Endometrium (tissue), 2 donors: ENCODE measurements at regions not wholly inside any gene's neighbourhood (a gene's known extent, or its start where the extent isn't known, plus 50 kb on each side); places are given as distances from the start of the nearest gene placed in this dataset.
"Not testable (repeated sequence)": the region's sequence is repeated elsewhere in the genome, so short reads cannot be mapped to it uniquely, and the experiment has no call there.

Experiments used
- FAIRE-seq: peaks from 2 replicates; lab custom pipeline; 2012; peaks lifted over from hg19 to GRCh38; lab: Jason Lieb, UNC
- donor health status: control.
- donor health status: control.

DNA sequence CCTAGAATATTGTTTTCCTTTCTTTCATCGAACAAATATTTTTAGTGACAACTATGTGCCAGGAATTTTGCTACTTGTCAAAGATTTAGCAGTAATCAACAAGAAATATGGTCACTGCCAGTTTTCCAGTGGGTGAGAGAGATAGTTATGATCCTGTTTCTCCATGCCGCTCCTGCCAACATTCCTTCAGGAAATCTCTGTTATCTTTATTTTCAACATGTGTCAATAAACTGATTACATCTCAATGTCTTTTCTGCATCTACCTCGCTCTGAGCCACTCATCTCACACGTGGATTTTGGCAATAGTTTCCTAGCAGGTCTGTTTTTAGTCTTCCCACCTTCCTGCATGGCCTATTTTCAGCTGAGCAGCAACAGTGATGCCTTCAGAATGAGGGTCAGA lies 650.0 kb upstream of the STXBP6 start:
- no peak for FAIRE-seq

DNA sequence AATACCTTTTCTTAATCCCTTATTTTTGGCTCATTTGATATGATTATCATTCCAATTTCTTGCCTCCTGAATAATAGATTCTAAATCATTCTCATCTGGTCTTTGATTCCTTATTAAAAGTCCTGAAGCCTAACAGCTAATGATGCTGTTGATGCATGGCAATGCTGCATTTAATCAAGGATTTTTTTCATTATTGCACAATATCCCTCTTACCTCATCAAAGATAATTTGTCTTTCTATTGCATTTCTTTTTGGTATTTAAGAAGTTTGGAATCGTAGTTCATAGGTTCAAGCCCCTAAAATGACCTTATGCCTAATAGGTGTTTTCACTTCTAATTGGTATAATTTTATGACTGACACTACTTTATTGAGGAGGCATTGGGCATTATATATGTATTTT lies 648.2 kb upstream of the STXBP6 start:
- no peak for FAIRE-seq

DNA sequence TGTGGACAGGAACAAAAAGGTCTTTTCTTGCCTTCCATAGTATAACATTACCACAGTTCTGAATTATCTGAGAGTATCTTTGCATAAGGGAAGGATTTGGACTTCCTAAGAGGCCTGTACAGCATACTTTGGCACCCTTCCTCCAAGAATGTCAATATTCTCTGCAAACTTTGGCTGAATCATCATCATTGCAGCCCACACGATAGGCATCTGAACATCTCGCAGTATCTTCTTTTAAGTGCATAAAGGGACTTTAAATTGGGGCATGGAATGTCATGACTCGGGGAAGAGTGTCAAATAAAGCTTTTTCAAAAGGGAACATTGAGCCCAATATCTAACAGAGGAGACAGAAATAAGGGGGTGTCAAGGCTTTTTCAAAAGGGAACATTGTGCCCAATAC lies 646.2 kb upstream of the STXBP6 start:
- FAIRE-seq = no peak

DNA sequence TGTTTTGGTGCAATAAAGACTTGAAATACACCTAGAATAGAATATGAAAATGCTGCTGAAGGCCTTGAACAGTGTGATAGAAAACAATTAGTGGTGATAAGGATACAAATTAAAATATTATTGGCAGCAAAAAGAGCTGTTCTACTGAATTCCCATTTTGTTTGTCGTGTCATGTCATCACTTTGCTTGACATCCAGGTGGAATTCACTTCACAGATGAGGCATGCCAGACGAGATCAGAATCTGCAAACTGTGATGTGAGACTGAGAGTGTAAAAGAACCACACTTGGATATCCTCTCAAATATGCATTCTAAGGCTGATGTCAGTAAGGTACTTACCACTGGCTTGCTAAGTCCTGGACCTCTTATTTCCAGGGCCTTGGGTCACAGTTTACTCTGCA lies 635.1 kb upstream of the STXBP6 start:
- FAIRE-seq = no peak

DNA sequence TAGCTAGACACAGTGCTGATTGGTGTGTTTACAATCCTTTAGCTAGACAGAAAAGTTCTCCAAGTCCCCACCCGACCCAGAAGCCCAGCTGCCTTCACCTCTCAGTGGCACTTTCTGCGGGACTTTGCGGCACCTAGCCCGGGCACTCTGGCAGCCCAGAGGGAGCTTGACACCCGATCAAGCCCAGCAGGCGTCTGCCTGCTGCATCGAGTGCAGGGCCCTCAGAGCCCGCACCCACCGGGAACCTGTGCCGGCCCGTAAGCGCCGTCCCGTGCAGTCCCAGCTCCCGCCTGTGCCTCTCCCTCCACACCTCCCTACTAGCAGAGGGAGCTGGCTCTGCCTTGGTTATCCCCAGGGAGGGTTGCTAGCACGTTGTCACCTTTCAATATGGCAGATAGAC lies 631.0 kb upstream of the STXBP6 start:
- no peak for FAIRE-seq

DNA sequence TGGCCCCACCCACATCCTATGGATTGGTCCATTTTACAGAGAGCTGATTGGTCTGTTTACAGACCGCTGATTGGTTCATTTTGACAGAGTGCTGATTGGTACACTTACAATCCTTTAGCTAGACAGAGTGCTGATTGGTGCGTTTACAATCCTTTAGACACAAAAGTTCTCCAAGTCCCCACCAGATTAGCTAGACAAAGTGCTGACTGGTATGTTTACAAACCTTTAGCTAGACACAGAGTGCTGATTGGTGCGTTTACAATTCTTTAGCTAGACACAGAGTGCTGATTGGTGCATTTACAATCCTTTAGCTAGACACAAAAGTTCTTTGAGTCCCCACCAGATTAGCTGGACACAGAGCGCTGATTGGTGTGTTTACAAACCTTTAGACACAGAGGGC lies 630.6 kb upstream of the STXBP6 start:
- not testable (repeated sequence) for FAIRE-seq

DNA sequence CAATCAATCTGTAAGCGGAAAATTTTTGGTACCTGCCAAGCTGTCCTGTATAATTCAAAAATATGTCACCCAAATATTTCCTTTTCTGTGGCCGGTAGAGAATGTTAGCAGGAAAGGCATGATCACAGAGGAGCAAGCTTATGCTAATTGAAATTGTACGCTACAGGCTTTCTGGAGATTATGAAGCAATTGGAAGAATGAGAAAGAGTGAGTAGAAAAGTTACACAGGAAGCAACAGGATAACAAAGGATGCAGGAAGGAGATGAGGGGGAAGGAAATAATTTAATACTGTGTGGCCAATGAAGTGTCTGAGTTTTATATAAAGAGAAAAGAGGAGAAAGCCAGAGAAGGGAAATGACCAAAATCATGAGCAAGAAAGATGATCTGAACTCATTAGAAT lies 627.2 kb upstream of the STXBP6 start:
- FAIRE-seq = no peak

DNA sequence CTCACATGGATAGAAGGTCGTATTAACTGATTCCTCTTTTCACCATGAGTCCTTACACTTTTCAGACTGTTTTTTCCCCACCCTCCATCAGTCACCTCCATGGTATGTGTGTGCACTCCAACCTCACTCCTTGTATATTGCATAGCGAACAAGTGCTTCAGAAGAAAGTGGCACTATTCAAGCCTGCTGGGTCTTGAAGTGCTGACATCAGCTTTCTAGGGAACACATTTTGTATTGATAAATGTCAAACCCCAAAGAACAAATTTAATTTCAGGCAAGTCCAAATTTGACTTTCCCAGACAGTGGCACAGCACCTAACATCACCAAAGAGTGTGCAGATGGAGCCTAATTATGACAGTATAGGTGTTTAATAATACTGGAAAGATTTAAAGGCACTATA lies 617.4 kb upstream of the STXBP6 start:
- no peak for FAIRE-seq

DNA sequence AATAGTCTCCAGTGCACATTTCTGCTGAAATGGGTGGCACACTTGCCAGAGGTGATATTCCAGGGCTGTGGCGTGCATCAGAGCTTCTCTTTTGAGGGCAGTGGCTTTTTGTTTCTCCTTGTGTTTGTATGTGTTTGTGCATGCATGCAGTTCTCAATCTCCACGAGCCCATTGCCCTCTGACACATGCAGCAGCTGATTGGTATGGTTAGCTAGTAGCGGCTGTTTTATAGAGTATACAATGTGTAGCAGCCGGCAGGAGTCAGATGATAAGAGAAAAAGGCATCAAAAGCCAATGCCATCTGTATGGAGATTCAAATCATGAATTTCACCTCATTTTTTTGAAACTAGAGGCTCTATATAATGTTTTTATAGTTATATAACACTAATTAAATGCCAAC lies 616.9 kb upstream of the STXBP6 start:
- FAIRE-seq = no peak

DNA sequence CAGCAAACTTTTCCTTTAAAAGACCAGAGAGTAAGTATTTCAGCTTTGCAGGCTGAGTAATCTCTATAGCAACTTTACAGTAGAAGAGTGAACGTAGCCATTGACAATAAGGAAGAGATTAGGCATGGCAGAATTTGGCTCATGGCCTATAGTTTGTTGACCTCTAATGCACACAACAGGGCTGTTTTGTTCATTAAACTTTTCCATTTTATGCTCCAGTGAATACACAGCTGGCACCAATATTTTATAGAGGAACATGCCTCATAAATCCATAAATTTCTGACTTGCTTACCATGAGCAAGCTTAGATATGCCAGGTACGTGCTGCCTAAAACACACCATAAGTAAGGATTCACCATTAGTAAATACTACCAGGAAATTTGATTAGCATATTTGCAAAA lies 609.0 kb upstream of the STXBP6 start:
- no peak for FAIRE-seq

DNA sequence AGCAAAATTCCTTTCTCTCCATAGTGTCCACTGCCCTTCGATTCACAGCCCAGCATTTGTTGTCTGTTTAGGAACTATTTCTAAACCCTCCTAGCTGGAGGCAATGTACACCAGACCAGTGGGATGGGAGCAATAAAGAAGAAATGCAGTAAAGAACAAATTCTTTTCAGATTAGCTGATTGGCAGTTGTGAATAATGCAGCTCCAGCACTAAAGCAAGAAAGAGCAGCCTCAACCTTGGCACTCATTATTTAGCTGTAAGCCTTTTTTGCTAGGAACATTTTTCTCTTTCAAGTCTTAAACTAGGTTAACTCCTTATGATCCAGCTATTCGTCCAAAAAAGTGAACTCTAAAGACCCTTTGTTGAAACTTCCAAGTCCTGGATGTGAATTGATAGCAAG lies 580.5 kb upstream of the STXBP6 start:
- FAIRE-seq = no peak

DNA sequence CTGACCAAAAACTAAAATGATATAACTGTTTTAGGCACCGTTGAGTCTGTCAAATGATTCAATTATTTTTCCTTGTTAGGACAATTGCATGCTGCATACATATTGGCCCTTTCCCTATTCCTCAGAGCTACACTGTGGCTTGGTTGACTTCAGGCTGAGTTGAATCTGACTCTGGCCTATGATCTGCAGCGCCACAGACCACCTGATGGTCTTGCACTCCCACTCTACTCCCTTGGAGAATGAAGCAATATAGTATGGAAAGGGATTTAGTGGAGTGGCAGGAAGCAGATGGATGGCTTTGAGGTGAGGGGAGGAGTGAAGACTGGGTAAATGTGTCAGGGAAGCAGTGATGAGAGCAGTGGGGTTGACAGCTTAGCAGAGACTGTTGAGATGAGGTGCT lies 579.0 kb upstream of the STXBP6 start:
- no peak for FAIRE-seq

DNA sequence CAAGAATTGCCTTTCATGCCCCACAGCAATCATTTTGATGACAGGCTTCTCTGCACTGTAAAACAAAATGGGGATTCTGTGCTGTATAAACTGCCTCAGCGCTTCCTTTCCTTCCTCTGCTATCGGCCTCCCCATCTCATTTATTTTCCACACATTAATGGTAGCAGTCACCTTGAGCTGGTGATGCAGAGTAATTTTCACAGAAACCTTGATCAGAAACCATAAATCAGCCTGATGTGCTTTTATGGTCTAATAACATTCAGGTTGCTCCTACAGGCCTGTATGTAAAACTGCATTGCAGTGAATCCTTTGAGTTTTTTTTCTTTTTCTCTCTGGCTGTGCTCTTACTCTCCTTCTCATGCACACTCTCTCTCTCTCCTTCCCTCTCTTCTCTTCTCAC lies 578.4 kb upstream of the STXBP6 start:
- no peak for FAIRE-seq

DNA sequence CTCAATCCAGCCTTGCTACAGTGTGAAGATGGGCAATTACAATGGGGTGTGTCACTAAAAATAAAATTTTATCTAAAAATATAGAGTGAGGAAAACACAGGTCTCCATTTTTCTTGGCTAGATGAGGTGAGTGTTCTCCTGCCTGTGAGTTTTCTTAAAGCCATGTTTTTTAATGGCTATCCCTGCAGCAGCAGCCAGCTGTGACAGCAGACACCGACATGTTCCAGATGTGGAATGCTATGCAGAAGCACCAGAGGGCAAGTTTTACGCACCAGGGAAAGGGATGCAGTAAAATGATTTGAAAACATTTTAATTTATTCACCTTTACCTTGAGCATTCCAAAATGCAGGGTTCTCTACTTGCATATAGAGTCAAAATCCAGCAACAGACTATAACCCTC lies 577.0 kb upstream of the STXBP6 start:
- FAIRE-seq = no peak

DNA sequence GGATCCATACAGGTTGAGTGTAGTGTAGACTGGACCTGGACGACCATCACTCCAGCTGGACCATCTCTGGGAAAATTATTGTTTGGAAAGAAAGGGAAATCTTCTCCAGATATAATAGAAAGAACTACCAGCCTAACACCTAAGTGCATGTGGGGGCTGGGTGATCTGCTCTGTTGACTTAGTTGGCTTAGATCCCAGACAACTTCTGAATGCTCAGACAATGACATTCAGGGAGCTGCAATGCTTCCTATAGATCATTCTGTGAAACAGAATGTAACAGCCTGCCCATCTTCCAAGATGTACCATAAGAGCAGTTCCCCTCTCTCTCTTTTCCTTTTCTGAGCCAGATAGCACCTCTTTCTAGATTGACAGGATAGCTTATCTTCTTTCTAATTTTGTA lies 572.8 kb upstream of the STXBP6 start:
- no peak for FAIRE-seq

DNA sequence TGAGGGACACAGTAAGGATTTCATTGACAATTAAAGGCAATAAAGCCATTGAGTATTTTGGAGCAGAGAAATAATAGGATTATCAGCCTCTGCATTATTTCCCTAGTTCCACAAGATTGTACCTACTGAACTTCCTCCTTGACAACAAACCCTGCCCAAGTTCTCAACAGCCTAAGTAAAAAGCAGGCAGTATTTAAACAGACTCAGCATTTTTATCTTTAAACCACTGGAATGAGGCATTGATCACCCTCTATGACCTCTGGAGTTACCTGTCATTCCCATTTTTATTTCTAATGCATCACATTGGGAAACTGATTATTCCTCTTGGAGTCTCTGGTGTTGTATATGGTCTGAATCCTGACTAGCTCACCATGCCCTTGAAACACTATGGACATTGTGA lies 570.6 kb upstream of the STXBP6 start:
- no peak for FAIRE-seq

DNA sequence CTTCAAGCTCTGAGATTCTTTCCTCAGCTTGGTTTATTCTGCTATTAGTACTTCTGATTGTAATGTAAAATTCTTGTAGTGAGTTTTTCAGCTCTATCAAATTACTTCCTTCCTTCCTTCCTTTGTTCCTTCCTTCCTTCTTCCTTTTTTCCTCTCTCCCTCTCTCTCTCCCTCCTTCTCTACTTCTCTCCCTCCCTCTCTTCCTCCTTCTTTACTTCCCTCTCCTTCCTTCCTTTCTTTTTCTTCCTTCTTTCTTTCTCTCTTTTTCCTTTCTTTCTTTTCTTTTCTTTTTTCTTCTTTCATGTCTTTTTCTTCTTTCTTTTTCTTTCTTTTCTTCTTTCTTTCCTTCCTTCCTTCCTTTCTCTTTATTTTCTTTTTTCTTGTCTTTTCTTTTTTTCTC lies 565.2 kb upstream of the STXBP6 start:
- no peak for FAIRE-seq

DNA sequence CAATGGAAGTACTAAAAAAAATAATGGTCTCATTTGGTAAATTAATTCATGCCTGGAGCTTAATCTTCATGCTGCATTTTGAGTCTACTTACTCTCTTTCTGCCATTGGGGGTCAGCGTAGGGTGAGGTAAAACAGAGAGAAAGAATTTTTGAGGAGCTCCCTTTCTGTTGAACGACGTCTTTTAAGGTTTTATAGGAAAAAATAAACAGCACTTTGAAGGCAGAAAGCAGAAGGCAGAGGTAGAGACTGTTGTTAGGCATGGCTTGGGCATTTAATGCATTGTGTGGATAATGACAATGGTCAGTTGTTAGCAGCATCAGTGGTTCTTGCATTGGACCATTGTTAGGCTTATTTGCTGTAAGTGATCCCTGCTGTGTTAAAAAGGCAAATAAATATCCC lies 557.2 kb upstream of the STXBP6 start:
- no peak for FAIRE-seq

DNA sequence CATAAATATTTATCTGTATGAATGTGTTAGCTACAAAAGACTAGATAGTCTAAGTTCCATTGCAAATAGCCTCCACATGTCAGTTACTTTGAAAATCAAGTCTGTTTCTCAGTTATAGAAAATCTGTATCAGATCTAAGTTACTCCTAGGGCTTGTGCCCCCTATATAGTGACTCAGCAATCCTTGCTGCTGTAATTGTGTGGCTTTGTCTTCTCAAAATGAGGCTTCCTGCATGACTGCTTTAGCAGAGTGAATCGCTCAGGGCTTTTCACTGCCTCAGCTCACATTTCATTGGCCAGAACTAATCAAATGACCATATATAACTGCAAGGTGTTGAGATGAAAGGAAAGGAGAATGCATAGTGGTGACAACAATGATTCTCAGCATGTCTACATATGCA lies 552.2 kb upstream of the STXBP6 start:
- no peak for FAIRE-seq

DNA sequence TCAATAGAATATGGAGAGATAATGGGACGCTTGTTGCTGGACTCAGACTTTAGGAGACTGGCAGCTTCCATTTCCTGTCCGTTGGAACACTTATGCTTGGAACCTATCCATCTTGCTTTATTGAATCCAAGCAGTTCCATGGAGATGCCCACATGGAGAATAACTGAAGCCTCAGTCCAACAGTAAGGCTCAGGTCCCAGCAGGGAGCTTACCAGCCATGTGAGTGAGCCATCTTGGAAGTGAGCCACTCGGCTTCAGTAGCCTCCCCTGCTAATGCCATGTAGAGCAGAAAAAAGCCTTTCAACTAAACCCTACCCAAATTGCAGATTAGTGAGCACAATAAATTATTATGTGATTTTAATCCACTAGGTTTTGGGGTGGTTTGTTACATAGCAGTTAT lies 538.8 kb upstream of the STXBP6 start:
- FAIRE-seq = no peak

DNA sequence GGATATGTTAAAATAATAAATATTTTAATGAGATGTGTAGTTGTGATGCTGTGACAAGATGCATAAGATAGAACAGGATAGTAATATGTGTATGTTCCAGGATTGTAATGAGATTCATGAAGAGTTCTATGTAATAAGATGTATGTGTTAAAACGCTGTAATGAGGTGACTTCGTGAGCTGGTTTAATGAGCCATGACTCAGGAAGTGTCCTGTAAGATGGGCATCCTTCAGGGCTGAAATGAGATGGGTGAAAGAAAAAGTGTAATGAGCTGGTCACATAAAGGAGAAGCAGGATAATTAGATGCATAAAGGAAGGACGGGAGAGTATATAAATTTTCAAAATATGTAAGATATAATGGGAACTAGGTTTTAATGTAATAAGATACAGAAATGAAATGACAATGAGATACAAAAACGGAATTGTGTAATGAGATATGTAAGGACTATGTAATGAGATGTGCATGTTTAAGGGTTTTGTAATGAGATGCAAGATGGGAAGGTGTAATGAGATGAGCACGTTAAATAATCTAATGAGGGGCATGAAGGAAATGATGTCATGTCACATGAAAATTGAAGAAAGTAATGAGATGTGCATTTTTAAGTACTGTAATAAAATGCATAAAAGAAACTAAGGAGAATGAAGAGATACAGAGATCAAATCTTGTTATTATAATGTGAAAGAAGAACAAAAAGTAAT lies 524.8 kb upstream of the STXBP6 start:
- FAIRE-seq = no peak

DNA sequence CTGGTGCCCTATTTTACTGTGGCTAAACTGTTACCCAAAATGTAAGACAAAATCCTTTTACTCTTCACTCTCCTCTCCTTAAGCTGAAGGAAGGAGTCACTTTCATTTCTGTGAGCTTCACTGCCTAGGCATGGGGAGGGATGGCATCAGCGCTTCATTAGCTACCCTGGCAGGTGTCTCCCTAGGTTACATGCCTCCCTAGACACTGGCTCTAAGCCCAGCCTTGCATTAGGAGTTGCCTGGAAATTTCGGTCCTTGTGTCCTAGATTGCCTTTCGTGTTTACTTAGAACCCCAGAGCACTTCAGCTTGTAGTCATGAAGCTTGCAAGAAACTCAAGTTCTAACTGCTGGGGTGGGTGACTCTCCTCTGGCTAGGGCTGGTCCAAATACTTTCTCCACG lies 520.5 kb upstream of the STXBP6 start:
- FAIRE-seq = no peak

DNA sequence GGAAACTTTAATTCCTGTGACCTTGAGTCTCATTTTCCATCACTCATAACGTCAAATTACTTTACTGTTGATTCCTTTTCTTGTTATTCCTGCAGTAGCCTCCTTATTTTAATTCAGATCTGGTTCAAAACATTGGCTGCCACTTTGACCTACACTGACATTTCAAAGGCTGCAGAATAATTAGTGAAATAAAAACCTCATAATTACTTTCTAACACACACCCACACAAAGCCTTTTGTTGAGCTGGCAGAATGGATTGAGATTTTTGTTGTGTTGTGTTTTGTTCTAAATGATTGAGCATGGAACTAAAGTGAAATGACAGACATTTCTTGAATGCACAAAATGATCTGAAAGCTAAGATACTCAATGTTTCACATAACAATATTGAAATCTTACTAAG lies 507.5 kb upstream of the STXBP6 start:
- no peak for FAIRE-seq

DNA sequence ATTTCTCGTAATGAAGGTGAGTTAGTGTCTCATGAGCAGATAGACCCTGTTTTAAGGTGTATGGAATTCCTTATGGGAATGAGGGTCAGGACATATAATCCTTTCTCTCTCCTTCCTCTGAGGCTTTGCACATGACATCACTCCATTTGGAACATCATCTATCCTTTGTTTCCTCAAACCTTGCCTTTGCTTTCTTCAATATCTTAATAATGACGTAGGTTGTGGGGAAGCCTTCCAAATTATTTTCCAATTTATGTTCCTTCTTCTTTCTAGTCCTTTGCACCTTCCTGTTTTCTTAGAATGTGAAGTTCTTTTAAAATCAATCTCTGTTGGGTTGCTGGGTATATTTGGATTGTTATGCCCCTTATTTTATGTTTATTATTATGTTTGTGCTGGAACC lies 502.9 kb upstream of the STXBP6 start:
- FAIRE-seq = no peak

DNA sequence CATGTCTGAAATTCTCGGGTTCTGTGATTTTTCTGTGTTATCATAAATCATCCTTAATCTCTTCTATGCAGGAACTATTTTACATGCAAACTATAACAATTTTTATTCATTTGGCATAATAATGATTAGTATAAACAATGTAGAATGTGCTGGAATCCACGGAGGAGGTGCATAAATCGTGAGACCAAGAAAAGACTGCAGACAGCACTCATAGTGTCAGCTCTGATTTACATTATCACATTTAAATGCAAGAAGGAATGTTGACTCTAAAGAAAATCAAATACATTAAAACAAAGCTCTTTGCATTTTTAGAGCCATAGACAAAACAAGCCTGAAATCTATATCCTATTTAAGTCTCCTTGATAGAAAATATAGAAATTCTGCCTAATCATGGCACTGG lies 501.7 kb upstream of the STXBP6 start:
- FAIRE-seq = no peak
